WTC11 (cell line): ENCODE measurements at regions not wholly inside any gene's neighbourhood (a gene's known extent, or its start where the extent isn't known, plus 50 kb on each side); places are given as distances from the start of the nearest gene placed in this dataset.

Experiments used
- ATAC-seq: fragments of 200-7000 bp; cut with Tn5 transposase; 2 replicates; pipeline ENCODE4 v1.10.0; 2021; ENCODE audit warnings: mild to moderate bottlenecking, moderate library complexity
- CTCF ChIA-PET: fragments of 300-600 bp; sonication (Branson Sonifier 250); formaldehyde crosslinking; loops from one replicate; lab custom pipeline; 2021; ENCODE audit warnings: antibody characterized with exemption; lab: Charles Lee
- POLR2A ChIA-PET: fragments of 350-600 bp; sonication (Branson Sonifier 250); formaldehyde crosslinking; loops from one replicate; lab custom pipeline; 2021; ENCODE audit warnings: antibody characterized with exemption; lab: Charles Lee
- DNase-seq: peaks from one replicate; pipeline ENCODE4 v3.0.0; 2021; ENCODE audit warnings: low spot score
- H3K27ac Mint-ChIP-seq: 2 replicates; pipeline ENCODE4 v1.8.0; 2021; ENCODE audit warnings: mixed read lengths
- H3K27me3 Mint-ChIP-seq: 2 replicates; pipeline ENCODE4 v1.8.0; 2021; ENCODE audit warnings: low read depth, mild to moderate bottlenecking, moderate library complexity, mixed read lengths
- H3K36me3 Mint-ChIP-seq: 2 replicates; pipeline ENCODE4 v1.8.0; 2021; ENCODE audit warnings: mixed read lengths
- H3K4me1 Mint-ChIP-seq: 2 replicates; pipeline ENCODE4 v1.8.0; 2022; ENCODE audit warnings: mixed read lengths
- H3K4me3 Mint-ChIP-seq: 2 replicates; pipeline ENCODE4 v1.8.0; 2021; ENCODE audit warnings: mild to moderate bottlenecking, moderate library complexity, mixed read lengths
- H3K9me3 Mint-ChIP-seq: 2 replicates; pipeline ENCODE4 v1.8.0; 2021; ENCODE audit warnings: mixed read lengths
- CBFB ChIP-seq: sonication (generic); formaldehyde crosslinking; IDR thresholded peaks from 2 replicates; pipeline ENCODE4 v1.8.1; 2022; ENCODE audit warnings: mild to moderate bottlenecking, low read depth, missing genetic modification reagents
- CREB1 ChIP-seq: sonication (generic); formaldehyde crosslinking; IDR thresholded peaks from 2 replicates; pipeline ENCODE4 v1.8.0; 2023; ENCODE audit warnings: mild to moderate bottlenecking, missing genetic modification reagents
- EMX1 ChIP-seq: fragments of 250-450 bp; sonication (Bioruptor Pico); IDR thresholded peaks from 2 replicates; pipeline ENCODE4 v1.8.0; 2021; ENCODE audit warnings: mild to moderate bottlenecking
- ETV6 ChIP-seq: sonication (generic); formaldehyde crosslinking; IDR thresholded peaks from 2 replicates; pipeline ENCODE4 v1.8.1; 2022; ENCODE audit warnings: mild to moderate bottlenecking, missing genetic modification reagents
- JAZF1 ChIP-seq: fragments of 250-450 bp; sonication (Bioruptor Pico); IDR thresholded peaks from 2 replicates; pipeline ENCODE4 v1.9.0; 2021; ENCODE audit warnings: moderate library complexity, mild to moderate bottlenecking, inconsistent platforms
- MXD4 ChIP-seq: fragments of 250-450 bp; sonication (Bioruptor Pico); IDR thresholded peaks from 2 replicates; pipeline ENCODE4 v1.8.0; 2021; ENCODE audit warnings: mild to moderate bottlenecking, moderate library complexity, borderline replicate concordance
- NFYB ChIP-seq: sonication (generic); formaldehyde crosslinking; conservative IDR thresholded peaks from 2 replicates; pipeline ENCODE4 v1.8.0; 2022; ENCODE audit warnings: low read depth, missing genetic modification reagents
- OVOL2 ChIP-seq: fragments of 250-450 bp; sonication (Bioruptor Pico); IDR thresholded peaks from 2 replicates; pipeline ENCODE4 v1.9.0; 2021; ENCODE audit warnings: mild to moderate bottlenecking, borderline replicate concordance
- PRRX2 ChIP-seq: fragments of 250-450 bp; sonication (Bioruptor Pico); IDR thresholded peaks from 2 replicates; pipeline ENCODE4 v1.8.0; 2021; ENCODE audit warnings: mild to moderate bottlenecking
- RORB ChIP-seq: fragments of 250-450 bp; sonication (Bioruptor Pico); IDR thresholded peaks from 2 replicates; pipeline ENCODE4 v1.9.0; 2021; ENCODE audit warnings: mild to moderate bottlenecking
- TP53 ChIP-seq: sonication (generic); formaldehyde crosslinking; IDR thresholded peaks from 2 replicates; pipeline ENCODE4 v1.8.1; 2023; ENCODE audit warnings: mild to moderate bottlenecking, missing genetic modification reagents
- ZNF219 ChIP-seq: sonication (generic); formaldehyde crosslinking; IDR thresholded peaks from 2 replicates; pipeline ENCODE4 v1.8.0; 2023; ENCODE audit warnings: missing genetic modification reagents, mild to moderate bottlenecking, borderline replicate concordance
- ZNF232 ChIP-seq: sonication (generic); formaldehyde crosslinking; IDR thresholded peaks from 2 replicates; pipeline ENCODE4 v1.8.0; 2022; ENCODE audit warnings: mild to moderate bottlenecking, missing genetic modification reagents
- ZNF317 ChIP-seq: sonication (generic); formaldehyde crosslinking; IDR thresholded peaks from 2 replicates; pipeline ENCODE4 v1.8.1; 2023; ENCODE audit warnings: low read depth, mild to moderate bottlenecking, moderate library complexity, missing genetic modification reagents, borderline replicate concordance
- ZNF396 ChIP-seq: fragments of 250-450 bp; sonication (Bioruptor Pico); IDR thresholded peaks from 2 replicates; pipeline ENCODE4 v1.8.0; 2021; ENCODE audit warnings: mild to moderate bottlenecking, moderate library complexity, borderline replicate concordance
- TF ChIP-seq, protein P1 (sequence below): sonication (generic); formaldehyde crosslinking; IDR thresholded peaks from 2 replicates; pipeline ENCODE4 v1.8.0; 2022; ENCODE audit warnings: mild to moderate bottlenecking, missing genetic modification reagents
- TF ChIP-seq, protein P2 (sequence below): sonication (generic); formaldehyde crosslinking; IDR thresholded peaks from 2 replicates; pipeline ENCODE4 v1.8.1; 2023; ENCODE audit warnings: mild to moderate bottlenecking, missing genetic modification reagents, borderline replicate concordance
- TF ChIP-seq, protein P3 (sequence below): sonication (generic); formaldehyde crosslinking; IDR thresholded peaks from 2 replicates; pipeline ENCODE4 v1.8.1; 2023; ENCODE audit warnings: mild to moderate bottlenecking, missing genetic modification reagents
- TF ChIP-seq, protein P4 (sequence below): sonication (generic); formaldehyde crosslinking; IDR thresholded peaks from 2 replicates; pipeline ENCODE4 v1.8.1; 2022; ENCODE audit warnings: missing genetic modification reagents, borderline replicate concordance
- TF ChIP-seq, protein P5 (sequence below): sonication (generic); formaldehyde crosslinking; IDR thresholded peaks from 2 replicates; pipeline ENCODE4 v1.8.0; 2023; ENCODE audit warnings: mild to moderate bottlenecking, missing genetic modification reagents
- TF ChIP-seq, protein P6 (sequence below): fragments of 250-450 bp; sonication (Bioruptor Pico); IDR thresholded peaks from 2 replicates; pipeline ENCODE4 v1.8.0; 2021; ENCODE audit warnings: mild to moderate bottlenecking
- TF ChIP-seq, protein P7 (sequence below): sonication (generic); formaldehyde crosslinking; conservative IDR thresholded peaks from 2 replicates; pipeline ENCODE4 v1.8.1; 2022; ENCODE audit warnings: mild to moderate bottlenecking, missing genetic modification reagents

DNA sequence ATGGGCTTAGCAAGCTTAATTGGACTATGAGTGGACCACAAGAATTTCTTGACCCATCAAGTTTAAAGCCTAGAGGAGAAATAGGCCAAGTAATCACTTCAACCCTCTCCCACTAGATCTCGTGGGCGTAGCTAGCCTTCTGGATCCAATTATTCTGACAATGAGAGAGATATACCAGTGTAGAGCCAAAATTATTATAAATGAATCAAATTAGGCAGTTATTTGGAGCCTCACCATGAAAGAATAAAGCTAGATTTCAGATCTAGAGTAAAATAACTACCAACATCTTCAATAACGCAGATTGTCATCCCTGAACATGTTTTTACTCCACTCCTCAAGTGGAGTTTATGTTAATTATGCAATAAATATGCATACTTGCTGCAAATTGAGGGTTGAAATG is 143.9 kb upstream of the CDH20 start (continued):
- TF ChIP-seq, protein P1, sequence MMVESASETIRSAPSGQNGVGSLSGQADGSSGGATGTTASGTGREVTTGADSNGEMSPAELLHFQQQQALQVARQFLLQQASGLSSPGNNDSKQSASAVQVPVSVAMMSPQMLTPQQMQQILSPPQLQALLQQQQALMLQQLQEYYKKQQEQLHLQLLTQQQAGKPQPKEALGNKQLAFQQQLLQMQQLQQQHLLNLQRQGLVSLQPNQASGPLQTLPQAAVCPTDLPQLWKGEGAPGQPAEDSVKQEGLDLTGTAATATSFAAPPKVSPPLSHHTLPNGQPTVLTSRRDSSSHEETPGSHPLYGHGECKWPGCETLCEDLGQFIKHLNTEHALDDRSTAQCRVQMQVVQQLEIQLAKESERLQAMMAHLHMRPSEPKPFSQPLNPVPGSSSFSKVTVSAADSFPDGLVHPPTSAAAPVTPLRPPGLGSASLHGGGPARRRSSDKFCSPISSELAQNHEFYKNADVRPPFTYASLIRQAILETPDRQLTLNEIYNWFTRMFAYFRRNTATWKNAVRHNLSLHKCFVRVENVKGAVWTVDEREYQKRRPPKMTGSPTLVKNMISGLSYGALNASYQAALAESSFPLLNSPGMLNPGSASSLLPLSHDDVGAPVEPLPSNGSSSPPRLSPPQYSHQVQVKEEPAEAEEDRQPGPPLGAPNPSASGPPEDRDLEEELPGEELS (CRISPR knock-in tag): no peak
- TF ChIP-seq OVOL2 (CRISPR knock-in tag): no peak
- TF ChIP-seq ZNF317 (CRISPR knock-in tag): no peak
- TF ChIP-seq CBFB (CRISPR knock-in tag): no peak

DNA sequence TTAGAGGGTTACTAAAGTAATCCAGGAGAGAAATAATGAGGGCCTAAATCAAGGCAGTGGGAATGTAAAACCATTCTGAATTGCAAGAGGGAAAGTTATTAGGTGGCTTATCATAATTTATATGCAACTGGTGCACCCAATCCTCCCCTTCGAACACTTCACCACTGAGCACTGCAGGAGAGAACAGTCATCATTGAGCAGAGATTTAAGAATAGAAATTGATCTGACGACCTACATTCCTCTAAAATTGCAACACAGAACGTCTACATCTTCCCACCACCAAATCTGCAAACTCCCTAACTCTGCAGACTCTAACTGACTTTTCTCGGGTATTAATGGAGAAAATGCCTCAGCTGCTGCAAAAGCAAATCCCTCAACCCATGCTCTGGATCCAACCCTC is 138.5 kb upstream of the CDH20 start:
- ChIA-PET POLR2A (no interaction called here), CTCF (no interaction called here)
- TF ChIP-seq EMX1 (CRISPR knock-in tag) (no peak), TP53 (no peak), ZNF219 (no peak), ZNF396 (CRISPR knock-in tag) (no peak), ETV6 (CRISPR knock-in tag) (no peak), RORB (no peak), PRRX2 (CRISPR knock-in tag) (no peak), CREB1 (CRISPR knock-in tag) (no peak), JAZF1 (CRISPR knock-in tag) (no peak), ZNF232 (CRISPR knock-in tag) (no peak), NFYB (no peak), MXD4 (no peak)
- TF ChIP-seq, protein P2, sequence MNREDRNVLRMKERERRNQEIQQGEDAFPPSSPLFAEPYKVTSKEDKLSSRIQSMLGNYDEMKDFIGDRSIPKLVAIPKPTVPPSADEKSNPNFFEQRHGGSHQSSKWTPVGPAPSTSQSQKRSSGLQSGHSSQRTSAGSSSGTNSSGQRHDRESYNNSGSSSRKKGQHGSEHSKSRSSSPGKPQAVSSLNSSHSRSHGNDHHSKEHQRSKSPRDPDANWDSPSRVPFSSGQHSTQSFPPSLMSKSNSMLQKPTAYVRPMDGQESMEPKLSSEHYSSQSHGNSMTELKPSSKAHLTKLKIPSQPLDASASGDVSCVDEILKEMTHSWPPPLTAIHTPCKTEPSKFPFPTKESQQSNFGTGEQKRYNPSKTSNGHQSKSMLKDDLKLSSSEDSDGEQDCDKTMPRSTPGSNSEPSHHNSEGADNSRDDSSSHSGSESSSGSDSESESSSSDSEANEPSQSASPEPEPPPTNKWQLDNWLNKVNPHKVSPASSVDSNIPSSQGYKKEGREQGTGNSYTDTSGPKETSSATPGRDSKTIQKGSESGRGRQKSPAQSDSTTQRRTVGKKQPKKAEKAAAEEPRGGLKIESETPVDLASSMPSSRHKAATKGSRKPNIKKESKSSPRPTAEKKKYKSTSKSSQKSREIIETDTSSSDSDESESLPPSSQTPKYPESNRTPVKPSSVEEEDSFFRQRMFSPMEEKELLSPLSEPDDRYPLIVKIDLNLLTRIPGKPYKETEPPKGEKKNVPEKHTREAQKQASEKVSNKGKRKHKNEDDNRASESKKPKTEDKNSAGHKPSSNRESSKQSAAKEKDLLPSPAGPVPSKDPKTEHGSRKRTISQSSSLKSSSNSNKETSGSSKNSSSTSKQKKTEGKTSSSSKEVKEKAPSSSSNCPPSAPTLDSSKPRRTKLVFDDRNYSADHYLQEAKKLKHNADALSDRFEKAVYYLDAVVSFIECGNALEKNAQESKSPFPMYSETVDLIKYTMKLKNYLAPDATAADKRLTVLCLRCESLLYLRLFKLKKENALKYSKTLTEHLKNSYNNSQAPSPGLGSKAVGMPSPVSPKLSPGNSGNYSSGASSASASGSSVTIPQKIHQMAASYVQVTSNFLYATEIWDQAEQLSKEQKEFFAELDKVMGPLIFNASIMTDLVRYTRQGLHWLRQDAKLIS: no peak
- TF ChIP-seq, protein P3, sequence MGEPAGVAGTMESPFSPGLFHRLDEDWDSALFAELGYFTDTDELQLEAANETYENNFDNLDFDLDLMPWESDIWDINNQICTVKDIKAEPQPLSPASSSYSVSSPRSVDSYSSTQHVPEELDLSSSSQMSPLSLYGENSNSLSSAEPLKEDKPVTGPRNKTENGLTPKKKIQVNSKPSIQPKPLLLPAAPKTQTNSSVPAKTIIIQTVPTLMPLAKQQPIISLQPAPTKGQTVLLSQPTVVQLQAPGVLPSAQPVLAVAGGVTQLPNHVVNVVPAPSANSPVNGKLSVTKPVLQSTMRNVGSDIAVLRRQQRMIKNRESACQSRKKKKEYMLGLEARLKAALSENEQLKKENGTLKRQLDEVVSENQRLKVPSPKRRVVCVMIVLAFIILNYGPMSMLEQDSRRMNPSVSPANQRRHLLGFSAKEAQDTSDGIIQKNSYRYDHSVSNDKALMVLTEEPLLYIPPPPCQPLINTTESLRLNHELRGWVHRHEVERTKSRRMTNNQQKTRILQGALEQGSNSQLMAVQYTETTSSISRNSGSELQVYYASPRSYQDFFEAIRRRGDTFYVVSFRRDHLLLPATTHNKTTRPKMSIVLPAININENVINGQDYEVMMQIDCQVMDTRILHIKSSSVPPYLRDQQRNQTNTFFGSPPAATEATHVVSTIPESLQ (CRISPR knock-in tag): no peak
- TF ChIP-seq, protein P4, sequence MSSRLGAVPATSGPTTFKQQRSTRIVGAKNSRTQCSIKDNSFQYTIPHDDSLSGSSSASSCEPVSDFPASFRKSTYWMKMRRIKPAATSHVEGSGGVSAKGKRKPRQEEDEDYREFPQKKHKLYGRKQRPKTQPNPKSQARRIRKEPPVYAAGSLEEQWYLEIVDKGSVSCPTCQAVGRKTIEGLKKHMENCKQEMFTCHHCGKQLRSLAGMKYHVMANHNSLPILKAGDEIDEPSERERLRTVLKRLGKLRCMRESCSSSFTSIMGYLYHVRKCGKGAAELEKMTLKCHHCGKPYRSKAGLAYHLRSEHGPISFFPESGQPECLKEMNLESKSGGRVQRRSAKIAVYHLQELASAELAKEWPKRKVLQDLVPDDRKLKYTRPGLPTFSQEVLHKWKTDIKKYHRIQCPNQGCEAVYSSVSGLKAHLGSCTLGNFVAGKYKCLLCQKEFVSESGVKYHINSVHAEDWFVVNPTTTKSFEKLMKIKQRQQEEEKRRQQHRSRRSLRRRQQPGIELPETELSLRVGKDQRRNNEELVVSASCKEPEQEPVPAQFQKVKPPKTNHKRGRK (CRISPR knock-in tag): no peak
- TF ChIP-seq, protein P5, sequence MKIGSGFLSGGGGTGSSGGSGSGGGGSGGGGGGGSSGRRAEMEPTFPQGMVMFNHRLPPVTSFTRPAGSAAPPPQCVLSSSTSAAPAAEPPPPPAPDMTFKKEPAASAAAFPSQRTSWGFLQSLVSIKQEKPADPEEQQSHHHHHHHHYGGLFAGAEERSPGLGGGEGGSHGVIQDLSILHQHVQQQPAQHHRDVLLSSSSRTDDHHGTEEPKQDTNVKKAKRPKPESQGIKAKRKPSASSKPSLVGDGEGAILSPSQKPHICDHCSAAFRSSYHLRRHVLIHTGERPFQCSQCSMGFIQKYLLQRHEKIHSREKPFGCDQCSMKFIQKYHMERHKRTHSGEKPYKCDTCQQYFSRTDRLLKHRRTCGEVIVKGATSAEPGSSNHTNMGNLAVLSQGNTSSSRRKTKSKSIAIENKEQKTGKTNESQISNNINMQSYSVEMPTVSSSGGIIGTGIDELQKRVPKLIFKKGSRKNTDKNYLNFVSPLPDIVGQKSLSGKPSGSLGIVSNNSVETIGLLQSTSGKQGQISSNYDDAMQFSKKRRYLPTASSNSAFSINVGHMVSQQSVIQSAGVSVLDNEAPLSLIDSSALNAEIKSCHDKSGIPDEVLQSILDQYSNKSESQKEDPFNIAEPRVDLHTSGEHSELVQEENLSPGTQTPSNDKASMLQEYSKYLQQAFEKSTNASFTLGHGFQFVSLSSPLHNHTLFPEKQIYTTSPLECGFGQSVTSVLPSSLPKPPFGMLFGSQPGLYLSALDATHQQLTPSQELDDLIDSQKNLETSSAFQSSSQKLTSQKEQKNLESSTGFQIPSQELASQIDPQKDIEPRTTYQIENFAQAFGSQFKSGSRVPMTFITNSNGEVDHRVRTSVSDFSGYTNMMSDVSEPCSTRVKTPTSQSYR (CRISPR knock-in tag): no peak
- TF ChIP-seq, protein P6, sequence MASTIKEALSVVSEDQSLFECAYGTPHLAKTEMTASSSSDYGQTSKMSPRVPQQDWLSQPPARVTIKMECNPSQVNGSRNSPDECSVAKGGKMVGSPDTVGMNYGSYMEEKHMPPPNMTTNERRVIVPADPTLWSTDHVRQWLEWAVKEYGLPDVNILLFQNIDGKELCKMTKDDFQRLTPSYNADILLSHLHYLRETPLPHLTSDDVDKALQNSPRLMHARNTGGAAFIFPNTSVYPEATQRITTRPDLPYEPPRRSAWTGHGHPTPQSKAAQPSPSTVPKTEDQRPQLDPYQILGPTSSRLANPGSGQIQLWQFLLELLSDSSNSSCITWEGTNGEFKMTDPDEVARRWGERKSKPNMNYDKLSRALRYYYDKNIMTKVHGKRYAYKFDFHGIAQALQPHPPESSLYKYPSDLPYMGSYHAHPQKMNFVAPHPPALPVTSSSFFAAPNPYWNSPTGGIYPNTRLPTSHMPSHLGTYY (CRISPR knock-in tag): no peak
- TF ChIP-seq, protein P7, sequence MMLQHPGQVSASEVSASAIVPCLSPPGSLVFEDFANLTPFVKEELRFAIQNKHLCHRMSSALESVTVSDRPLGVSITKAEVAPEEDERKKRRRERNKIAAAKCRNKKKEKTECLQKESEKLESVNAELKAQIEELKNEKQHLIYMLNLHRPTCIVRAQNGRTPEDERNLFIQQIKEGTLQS (CRISPR knock-in tag): no peak
- DNase-seq: no peak
- no peaks in the 10 kb centered on the region for H3K36me3 Mint-ChIP-seq
- no peak overlapping the region for H3K4me3 Mint-ChIP-seq
- ATAC-seq: no peak
- no peak overlapping the region for H3K27ac Mint-ChIP-seq
- H3K4me1 Mint-ChIP-seq: peaks cover 6% of the 10 kb centered on the region
- H3K9me3 Mint-ChIP-seq: peaks cover 10% of the 10 kb centered on the region
- H3K27me3 Mint-ChIP-seq: no peaks in the 10 kb centered on the region; the same call in 1 of the 2 replicates
